ENCODE measurements at regions not wholly inside any gene's neighbourhood (a gene's known extent, or its start where the extent isn't known, plus 50 kb on each side); places are given as distances from the start of the nearest gene placed in this dataset.

DNA sequence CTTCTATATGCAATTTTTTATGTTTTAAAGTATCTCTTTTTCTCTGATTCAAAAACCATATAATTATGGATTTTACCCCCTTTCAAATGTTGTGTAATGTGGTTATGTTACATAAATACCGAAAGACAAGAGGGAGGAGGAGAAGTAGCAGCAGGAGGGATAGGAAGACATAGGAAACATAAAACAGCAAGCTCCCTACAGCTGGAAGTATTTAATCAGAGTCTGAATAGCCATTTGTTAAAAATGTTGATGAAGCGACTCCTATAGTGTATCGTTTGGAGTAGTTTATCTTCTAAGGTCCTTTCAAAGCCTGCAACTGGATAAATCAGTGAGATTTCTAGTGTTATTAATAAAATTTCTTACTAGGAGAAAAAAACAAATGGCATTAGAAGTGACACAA is 598.1 kb upstream of the GOLIM4 start:
- TF ChIP-seq, protein P1, sequence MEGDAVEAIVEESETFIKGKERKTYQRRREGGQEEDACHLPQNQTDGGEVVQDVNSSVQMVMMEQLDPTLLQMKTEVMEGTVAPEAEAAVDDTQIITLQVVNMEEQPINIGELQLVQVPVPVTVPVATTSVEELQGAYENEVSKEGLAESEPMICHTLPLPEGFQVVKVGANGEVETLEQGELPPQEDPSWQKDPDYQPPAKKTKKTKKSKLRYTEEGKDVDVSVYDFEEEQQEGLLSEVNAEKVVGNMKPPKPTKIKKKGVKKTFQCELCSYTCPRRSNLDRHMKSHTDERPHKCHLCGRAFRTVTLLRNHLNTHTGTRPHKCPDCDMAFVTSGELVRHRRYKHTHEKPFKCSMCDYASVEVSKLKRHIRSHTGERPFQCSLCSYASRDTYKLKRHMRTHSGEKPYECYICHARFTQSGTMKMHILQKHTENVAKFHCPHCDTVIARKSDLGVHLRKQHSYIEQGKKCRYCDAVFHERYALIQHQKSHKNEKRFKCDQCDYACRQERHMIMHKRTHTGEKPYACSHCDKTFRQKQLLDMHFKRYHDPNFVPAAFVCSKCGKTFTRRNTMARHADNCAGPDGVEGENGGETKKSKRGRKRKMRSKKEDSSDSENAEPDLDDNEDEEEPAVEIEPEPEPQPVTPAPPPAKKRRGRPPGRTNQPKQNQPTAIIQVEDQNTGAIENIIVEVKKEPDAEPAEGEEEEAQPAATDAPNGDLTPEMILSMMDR (IDR thresholded peaks at IDR 0.05; ENCODE audit: low read length): no peak
- TF ChIP-seq EZH2 (IDR thresholded peaks at IDR 0.05; ENCODE audit: borderline replicate concordance, low read length): no peak
